Activated CD4-positive, alpha-beta memory T cell treated with anti-CD3 and anti-CD28 coated beads for 36 hours (primary cell): ENCODE measurements at regions not wholly inside any gene's neighbourhood (a gene's known extent, or its start where the extent isn't known, plus 50 kb on each side); places are given as distances from the start of the nearest gene placed in this dataset.
"Not testable (repeated sequence)": the region's sequence is repeated elsewhere in the genome, so short reads cannot be mapped to it uniquely, and the experiment has no call there.

Source experiments
- CTCF ChIA-PET: fragments of 350-600 bp; sonication (Branson Sonifier 250); formaldehyde crosslinking; loops from one replicate; lab custom pipeline; 2021; ENCODE audit warnings: antibody characterized with exemption, inconsistent platforms; lab: Charles Lee
- POLR2A ChIA-PET: fragments of 350-600 bp; sonication (Branson Sonifier 250); formaldehyde crosslinking; loops from one replicate; lab custom pipeline; 2021; ENCODE audit warnings: antibody characterized with exemption; lab: Charles Lee
- DNase-seq: peaks from one replicate; pipeline ENCODE4 v3.0.0-alpha.2; 2020
- H3K27ac Mint-ChIP-seq: one replicate; pipeline ENCODE4 v1.8.0; 2021; ENCODE audit warnings: mixed read lengths
- H3K27me3 Mint-ChIP-seq: one replicate; pipeline ENCODE4 v1.8.0; 2021; ENCODE audit warnings: mixed read lengths
- H3K36me3 Mint-ChIP-seq: one replicate; pipeline ENCODE4 v1.8.0; 2021; ENCODE audit warnings: mixed read lengths
- H3K4me1 Mint-ChIP-seq: one replicate; pipeline ENCODE4 v1.8.0; 2021; ENCODE audit warnings: low read depth, mixed read lengths
- H3K4me3 Mint-ChIP-seq: one replicate; pipeline ENCODE4 v1.8.0; 2021; ENCODE audit warnings: mild to moderate bottlenecking, mixed read lengths
- H3K9me3 Mint-ChIP-seq: one replicate; pipeline ENCODE4 v1.8.0; 2021; ENCODE audit warnings: mixed read lengths
- intact Hi-C: fragments of 100-400 bp; cut with micrococcal nuclease; formaldehyde crosslinking; loops from one replicate; pipeline ENCODE4 v1.15.1; 2023

DNA sequence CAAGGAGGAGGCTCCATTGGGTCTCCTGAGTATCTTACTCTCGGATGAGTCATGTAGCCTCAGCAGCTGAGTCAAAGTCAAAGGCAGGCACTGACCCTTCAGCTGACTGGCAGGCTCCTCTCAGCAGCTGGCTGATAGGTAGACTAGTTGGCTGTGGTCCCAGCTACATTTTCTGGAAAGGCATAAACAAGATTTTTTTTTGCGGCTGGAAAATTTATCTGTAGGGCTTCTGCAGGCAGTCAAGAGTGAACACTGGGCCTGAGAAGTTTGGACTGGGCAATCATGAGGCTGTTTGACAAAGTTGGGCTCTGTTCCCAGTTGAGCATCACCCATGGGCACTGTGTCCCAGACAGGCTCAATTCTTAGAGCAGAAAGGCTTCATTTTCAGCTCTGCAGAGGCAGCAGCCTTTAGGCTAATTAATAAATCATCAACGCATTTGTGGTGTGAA lies 796.2 kb downstream of the CCSER2 start:
- ChIA-PET POLR2A (no interaction called here), CTCF (no interaction called here)
- no peak overlapping the region for H3K4me3 Mint-ChIP-seq
- H3K27me3 Mint-ChIP-seq: no peaks in the 10 kb centered on the region
- intact Hi-C loops: no loop called here
- no peak for DNase-seq
- H3K9me3 Mint-ChIP-seq: peaks cover under 1% of the 10 kb centered on the region
- no peaks in the 10 kb centered on the region for H3K36me3 Mint-ChIP-seq
- H3K4me1 Mint-ChIP-seq: no peaks in the 10 kb centered on the region
- H3K27ac Mint-ChIP-seq: no peak overlapping the region

DNA sequence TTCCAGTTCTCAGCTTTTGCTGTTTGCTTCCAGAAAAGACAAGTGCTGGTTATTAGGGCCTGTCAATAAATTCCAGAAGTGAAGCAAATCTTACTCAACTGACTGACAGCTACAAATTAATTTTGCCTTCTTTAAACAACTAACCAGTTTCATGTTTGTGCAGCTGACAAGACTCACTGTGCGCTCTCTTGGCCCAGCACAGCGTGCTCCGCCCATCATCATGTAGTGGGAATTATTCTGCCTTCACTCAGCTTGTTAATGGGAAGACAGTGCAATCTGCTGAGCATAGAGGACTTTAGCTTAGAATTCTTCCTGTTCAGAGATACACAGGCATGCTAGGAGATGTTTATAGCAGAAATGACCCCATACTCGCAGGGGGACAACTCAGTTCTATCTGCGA lies 808.9 kb downstream of the CCSER2 start:
- no peak overlapping the region for H3K4me3 Mint-ChIP-seq
- H3K27me3 Mint-ChIP-seq: no peaks in the 10 kb centered on the region
- CTCF ChIA-PET: no interaction called here
- H3K9me3 Mint-ChIP-seq: no peaks in the 10 kb centered on the region
- POLR2A ChIA-PET: no interaction called here
- no peaks in the 10 kb centered on the region for H3K36me3 Mint-ChIP-seq
- H3K4me1 Mint-ChIP-seq: no peaks in the 10 kb centered on the region
- intact Hi-C loops: no loop called here
- H3K27ac Mint-ChIP-seq: no peak overlapping the region
- no peak for DNase-seq

DNA sequence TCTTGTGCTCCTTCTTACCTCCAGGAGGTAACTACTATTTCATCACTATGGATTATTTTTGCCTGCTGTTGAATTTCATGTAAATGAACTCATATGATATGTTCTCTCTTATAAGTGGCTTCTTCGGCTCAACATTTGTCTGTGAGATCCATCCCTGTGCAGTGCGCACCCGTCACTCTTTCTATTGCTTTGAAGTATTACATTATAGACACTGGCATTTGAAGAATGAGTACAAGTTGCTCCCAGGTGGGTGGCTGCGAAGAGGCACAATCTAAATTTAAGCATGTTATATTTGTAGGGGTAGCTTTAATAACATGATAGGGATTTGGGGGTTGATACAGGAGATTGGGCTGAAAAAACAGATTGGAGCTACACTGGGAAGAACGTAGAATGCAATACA lies 809.7 kb downstream of the CCSER2 start:
- no peak overlapping the region for H3K4me3 Mint-ChIP-seq
- intact Hi-C loops: no loop called here
- no peaks in the 10 kb centered on the region for H3K36me3 Mint-ChIP-seq
- DNase-seq: no peak
- H3K9me3 Mint-ChIP-seq: no peaks in the 10 kb centered on the region
- H3K27me3 Mint-ChIP-seq: no peaks in the 10 kb centered on the region
- H3K4me1 Mint-ChIP-seq: no peaks in the 10 kb centered on the region
- CTCF ChIA-PET: no interaction called here
- no peak overlapping the region for H3K27ac Mint-ChIP-seq
- POLR2A ChIA-PET: no interaction called here

DNA sequence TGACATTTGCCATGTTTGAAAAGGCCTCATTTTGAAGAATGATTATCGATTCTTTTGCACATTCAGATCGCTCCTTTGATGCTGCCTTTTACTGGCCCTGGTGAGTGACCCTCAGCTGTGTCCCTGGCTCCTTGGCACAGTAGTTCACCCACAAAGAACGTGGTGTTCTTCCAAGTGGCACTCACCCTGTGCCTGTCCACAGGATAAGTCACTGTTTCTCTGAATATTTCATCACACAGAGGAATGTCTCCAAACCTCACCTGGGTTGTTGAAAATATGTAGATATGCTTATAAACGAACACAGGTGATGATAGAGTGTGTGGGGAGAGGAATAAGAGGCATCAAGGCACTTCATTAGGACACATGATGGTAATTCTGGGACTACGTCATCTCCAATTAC lies 810.7 kb downstream of the CCSER2 start:
- CTCF ChIA-PET: no interaction called here
- no peak for DNase-seq

DNA sequence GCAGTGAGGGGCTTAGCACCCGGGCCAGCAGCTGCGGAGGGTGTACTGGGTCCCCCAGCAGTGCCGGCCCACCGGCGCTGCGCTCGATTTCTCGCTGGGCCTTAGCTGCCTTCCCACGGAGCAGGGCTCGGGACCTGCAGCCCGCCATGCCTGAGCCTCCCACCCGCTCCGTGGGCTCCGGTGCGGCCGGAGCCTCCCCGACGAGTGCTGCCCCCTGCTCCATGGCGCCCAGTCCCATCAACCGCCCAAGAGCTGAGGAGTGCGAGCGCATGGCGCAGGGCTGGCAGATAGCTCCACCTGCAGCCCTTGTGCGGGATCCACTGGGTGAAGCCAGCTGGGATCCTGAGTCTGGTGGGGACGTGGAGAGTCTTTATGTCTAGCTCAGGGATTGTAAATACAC lies 813.1 kb downstream of the CCSER2 start:
- H3K27me3 Mint-ChIP-seq, DNase-seq, H3K9me3 Mint-ChIP-seq, H3K4me3 Mint-ChIP-seq, H3K4me1 Mint-ChIP-seq, H3K27ac Mint-ChIP-seq, H3K36me3 Mint-ChIP-seq, intact Hi-C loops, POLR2A ChIA-PET: not testable (repeated sequence)
- CTCF ChIA-PET: interaction anchor here (0.6 kb wide), 1 partner anchor 685 kb away, joined by 3 read pairs; no protein-coding TSS in a partner anchor

More for the DNA sequence above, 810.7 kb downstream of the CCSER2 start:
- POLR2A ChIA-PET: no interaction called here
- Mint-ChIP-seq H3K36me3 (no peaks in the 10 kb centered on the region), H3K27me3 (no peaks in the 10 kb centered on the region), H3K4me1 (no peaks in the 10 kb centered on the region), H3K27ac (no peak overlapping the region), H3K9me3 (no peaks in the 10 kb centered on the region), H3K4me3 (no peak overlapping the region)
- intact Hi-C loops: no loop called here

DNA sequence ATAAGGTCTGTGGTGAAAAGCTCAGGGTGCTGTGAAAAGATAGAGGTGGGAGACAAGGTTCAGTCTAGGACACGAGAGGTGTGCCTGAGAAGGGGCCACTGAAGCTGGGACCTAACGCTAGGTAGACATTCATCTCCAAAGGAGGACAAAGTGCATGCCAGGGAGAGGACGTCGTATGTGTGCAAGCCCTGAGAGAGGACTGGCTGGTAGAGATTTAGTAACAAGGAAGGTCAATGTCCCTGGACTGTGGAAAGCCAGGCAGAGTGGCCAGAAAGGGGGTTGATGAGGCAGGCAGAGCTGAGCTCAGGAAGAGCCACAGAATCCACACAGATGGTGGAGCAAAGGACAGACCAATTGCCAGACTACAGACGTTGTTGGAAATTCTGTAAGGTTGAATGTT lies 817.6 kb downstream of the CCSER2 start:
- Mint-ChIP-seq H3K9me3 (no peaks in the 10 kb centered on the region), H3K27ac (no peak overlapping the region), H3K4me1 (no peaks in the 10 kb centered on the region), H3K4me3 (no peak overlapping the region), H3K27me3 (no peaks in the 10 kb centered on the region), H3K36me3 (no peaks in the 10 kb centered on the region)
- CTCF ChIA-PET: no interaction called here
- POLR2A ChIA-PET: no interaction called here
- no peak for DNase-seq
- intact Hi-C loops: no loop called here

DNA sequence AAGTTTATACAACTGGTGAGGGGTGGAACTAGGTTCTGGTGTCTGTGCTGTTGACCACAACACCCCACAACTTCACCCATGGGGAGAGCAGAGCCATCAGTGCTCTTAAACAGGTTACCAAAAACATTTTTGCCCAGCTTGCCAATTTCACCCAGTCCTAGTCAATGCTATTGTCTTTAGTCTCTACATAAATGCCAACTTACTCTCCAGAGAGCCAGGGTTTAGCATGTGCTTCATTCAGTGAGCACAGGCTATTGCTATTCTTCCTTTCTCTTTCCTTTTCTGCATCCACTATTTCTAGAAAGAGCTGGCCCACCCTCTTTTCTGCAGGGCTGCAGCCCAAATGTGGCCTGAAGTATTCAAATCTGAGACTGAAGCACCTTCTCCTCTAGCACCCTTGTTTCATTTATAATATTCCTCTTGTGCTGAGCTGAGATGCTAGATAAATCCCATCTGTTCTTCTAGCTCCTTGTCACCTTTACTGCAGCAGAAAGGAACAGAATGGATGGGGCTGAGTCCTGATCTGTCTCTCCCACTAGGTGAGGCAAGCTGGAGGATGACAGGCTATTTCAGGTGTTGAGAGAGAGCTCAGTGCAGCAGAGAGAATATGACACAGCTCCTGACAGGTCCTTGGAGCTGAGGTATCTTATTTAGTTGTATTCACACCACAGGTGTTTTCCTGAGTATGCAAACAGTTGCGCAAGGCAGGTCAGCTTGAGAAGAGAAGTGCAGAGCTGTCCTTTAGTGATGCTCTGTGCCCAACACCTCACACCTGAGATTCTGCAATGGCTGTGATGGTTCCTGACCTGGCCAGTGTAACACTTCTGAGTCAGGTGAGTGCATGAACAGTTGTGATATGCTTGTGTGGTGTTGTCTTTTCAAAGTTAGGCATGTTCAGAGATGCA lies 819.2 kb downstream of the CCSER2 start:
- POLR2A ChIA-PET: no interaction called here
- H3K36me3 Mint-ChIP-seq: no peaks in the 10 kb centered on the region
- no peak overlapping the region for H3K27ac Mint-ChIP-seq
- intact Hi-C loops: no loop called here
- no peaks in the 10 kb centered on the region for H3K9me3 Mint-ChIP-seq
- no peak for DNase-seq
- H3K4me3 Mint-ChIP-seq: no peak overlapping the region
- no peaks in the 10 kb centered on the region for H3K27me3 Mint-ChIP-seq
- CTCF ChIA-PET: no interaction called here
- no peaks in the 10 kb centered on the region for H3K4me1 Mint-ChIP-seq

DNA sequence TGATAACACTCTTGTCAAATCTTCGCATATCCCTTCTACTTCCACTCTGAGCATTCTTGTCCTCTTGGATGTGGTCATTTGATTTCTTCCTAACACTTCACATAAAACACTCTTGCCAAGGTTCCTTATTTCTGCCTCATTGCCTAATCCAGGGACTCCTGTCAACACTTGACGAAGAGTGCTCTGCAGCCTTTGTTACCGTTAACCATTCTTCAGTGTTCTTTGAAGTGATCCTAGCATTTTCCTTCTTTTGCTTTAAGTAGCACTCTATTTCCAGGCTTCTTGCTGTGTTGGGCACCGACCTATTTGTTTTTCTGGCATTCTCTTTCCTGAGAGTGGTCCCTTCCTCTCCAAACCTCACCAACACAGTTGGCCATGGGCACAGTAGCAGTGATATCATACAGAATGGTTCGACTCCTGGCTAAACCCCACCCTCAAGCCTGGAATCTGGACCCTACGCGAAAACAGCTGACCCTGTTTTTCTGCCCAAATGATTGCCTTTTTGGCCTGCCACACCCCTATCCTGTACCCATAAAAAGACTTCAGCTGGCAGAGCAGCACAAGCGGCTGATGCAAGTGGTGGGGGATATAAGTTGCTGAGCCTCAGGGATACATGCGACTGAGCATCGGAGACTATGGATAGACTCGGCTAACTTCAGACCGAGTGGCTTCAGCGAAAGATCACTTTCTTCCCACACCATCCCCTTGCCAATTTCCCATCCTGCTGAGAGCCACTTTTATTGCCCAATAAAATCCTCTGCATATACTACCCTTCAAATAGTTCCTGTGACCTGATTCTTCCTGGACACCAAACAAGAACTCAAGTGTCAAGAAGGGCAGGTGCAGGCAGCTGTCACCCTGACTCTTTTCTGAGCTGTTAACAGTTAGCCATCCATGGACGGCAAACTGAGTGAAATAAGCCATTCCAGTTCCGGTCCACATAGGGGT lies 820.6 kb downstream of the CCSER2 start:
- Mint-ChIP-seq H3K4me1 (no peaks in the 10 kb centered on the region), H3K27ac (no peak overlapping the region), H3K27me3 (no peaks in the 10 kb centered on the region), H3K9me3 (no peaks in the 10 kb centered on the region), H3K4me3 (no peak overlapping the region), H3K36me3 (no peaks in the 10 kb centered on the region)
- ChIA-PET POLR2A (no interaction called here), CTCF (no interaction called here)
- DNase-seq: no peak
- intact Hi-C loops: no loop called here

DNA sequence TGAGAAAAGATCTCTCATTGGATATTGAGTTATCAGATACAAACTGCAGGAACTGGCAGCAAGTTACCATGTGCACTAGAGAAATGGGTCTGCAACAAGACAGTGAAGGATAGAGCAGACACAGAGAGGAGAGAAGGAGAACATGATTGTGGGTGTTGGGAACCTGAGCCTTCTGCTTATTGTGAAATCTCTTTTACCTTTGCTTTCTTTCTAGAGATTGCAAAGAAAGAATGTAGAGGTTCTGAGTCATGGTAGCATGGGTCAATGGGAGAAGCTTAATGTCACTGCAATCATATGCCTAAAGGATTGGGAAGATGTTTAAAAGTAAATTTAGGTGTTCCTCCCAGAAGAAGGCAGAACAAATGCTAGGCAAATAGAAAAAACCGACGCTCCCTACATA lies 821.4 kb downstream of the CCSER2 start:
- no peaks in the 10 kb centered on the region for H3K9me3 Mint-ChIP-seq
- H3K4me3 Mint-ChIP-seq: no peak overlapping the region
- H3K4me1 Mint-ChIP-seq: no peaks in the 10 kb centered on the region
- H3K27ac Mint-ChIP-seq: no peak overlapping the region
- POLR2A ChIA-PET: no interaction called here
- intact Hi-C loops: no loop called here
- H3K27me3 Mint-ChIP-seq: no peaks in the 10 kb centered on the region
- no peaks in the 10 kb centered on the region for H3K36me3 Mint-ChIP-seq
- CTCF ChIA-PET: no interaction called here
- no peak for DNase-seq

DNA sequence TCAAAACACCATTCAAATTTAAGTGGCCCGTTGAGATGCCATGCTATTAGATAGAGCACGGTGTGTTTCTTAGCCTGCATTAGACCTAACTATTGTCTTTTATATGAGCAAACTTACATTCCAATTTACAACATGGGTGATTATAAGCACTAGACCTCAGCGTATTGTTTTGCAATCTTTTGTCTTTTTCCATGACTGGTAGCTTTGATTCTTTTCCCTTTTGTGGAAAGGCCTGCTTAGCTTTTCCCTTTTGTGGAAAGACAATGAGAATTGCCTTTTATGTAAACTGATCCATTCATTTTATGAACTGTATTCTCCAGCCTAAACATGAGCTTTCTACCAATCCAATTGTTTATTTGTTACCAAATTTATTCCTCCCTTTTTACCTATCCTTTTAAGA lies 823.1 kb downstream of the CCSER2 start:
- ChIA-PET POLR2A (no interaction called here), CTCF (no interaction called here)
- H3K27me3 Mint-ChIP-seq: no peaks in the 10 kb centered on the region
- H3K9me3 Mint-ChIP-seq: no peaks in the 10 kb centered on the region
- no peaks in the 10 kb centered on the region for H3K36me3 Mint-ChIP-seq
- intact Hi-C loops: no loop called here
- H3K4me1 Mint-ChIP-seq: no peaks in the 10 kb centered on the region
- no peak overlapping the region for H3K27ac Mint-ChIP-seq
- H3K4me3 Mint-ChIP-seq: no peak overlapping the region
- no peak for DNase-seq

DNA sequence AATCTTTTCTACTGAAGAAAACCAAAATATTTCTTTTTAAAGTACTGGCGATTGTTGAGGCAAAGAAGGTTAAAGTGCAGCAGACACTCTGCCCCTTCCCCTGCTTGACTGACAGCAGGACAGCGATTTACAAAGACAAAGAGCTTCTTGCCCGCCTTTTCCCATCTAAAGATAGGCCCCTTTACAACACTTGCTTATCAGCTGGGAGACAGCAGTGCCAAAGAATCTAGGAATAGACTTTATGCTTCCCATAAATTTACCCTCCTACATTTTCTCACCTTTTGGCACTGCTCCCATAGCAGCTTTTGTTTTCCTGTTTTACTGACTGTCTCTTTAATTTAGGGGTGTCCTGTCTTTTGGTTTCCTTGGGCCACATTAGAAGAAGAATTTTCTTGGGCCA lies 824.1 kb downstream of the CCSER2 start:
- DNase-seq: no peak
- intact Hi-C loops: no loop called here
- no peaks in the 10 kb centered on the region for H3K27me3 Mint-ChIP-seq
- ChIA-PET CTCF (no interaction called here), POLR2A (no interaction called here)
- no peaks in the 10 kb centered on the region for H3K9me3 Mint-ChIP-seq
- H3K36me3 Mint-ChIP-seq: no peaks in the 10 kb centered on the region
- no peak overlapping the region for H3K4me3 Mint-ChIP-seq
- no peaks in the 10 kb centered on the region for H3K4me1 Mint-ChIP-seq
- H3K27ac Mint-ChIP-seq: no peak overlapping the region

DNA sequence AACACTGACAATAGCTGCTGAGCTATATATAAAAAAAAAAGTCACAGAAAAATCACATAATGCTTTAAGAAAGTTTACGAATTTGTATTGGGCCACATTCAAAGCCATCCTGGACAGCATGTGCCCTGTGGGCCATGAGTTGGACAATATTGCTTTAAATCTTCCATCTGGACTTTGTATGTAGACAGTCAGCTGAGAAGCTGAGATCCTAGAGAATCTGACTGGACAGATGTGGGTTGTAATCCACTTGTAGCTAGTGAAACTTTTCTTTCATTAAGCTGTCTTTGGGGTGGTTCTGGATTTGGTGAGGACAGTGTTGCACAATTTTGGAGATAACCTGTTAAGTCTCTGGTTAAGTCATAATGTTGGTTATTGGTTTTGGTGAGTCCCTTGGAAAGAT lies 824.5 kb downstream of the CCSER2 start:
- no peaks in the 10 kb centered on the region for H3K4me1 Mint-ChIP-seq
- no peaks in the 10 kb centered on the region for H3K27me3 Mint-ChIP-seq
- no peaks in the 10 kb centered on the region for H3K36me3 Mint-ChIP-seq
- H3K9me3 Mint-ChIP-seq: no peaks in the 10 kb centered on the region
- CTCF ChIA-PET: no interaction called here
- POLR2A ChIA-PET: no interaction called here
- H3K27ac Mint-ChIP-seq: no peak overlapping the region
- intact Hi-C loops: no loop called here
- DNase-seq: no peak
- no peak overlapping the region for H3K4me3 Mint-ChIP-seq
